Activated naive CD4-positive, alpha-beta T cell treated with anti-CD3 and anti-CD28 coated beads, Interleukin-2, amount 10 ng/mL, durations not matched to agents 7 days and 5 days (primary cell): ENCODE measurements at regions not wholly inside any gene's neighbourhood (a gene's known extent, or its start where the extent isn't known, plus 50 kb on each side); places are given as distances from the start of the nearest gene placed in this dataset.
"Not testable (repeated sequence)": the region's sequence is repeated elsewhere in the genome, so short reads cannot be mapped to it uniquely, and the experiment has no call there.

Source experiments
- CTCF ChIA-PET: fragments of 350-600 bp; sonication (Branson Sonifier 250); formaldehyde crosslinking; loops from one replicate; lab custom pipeline; 2021; ENCODE audit warnings: antibody characterized with exemption; lab: Charles Lee
- DNase-seq: peaks from one replicate; pipeline ENCODE4 v3.0.0-alpha.2; 2020
- H3K27ac Mint-ChIP-seq: one replicate; pipeline ENCODE4 v1.8.0; 2021; ENCODE audit warnings: mild to moderate bottlenecking, moderate library complexity, mixed read lengths
- H3K27me3 Mint-ChIP-seq: one replicate; pipeline ENCODE4 v1.8.0; 2021; ENCODE audit warnings: mild to moderate bottlenecking, mixed read lengths
- H3K36me3 Mint-ChIP-seq: one replicate; pipeline ENCODE4 v1.8.0; 2021; ENCODE audit warnings: mixed read lengths
- H3K4me1 Mint-ChIP-seq: one replicate; pipeline ENCODE4 v1.8.0; 2021; ENCODE audit warnings: mixed read lengths
- H3K4me3 Mint-ChIP-seq: one replicate; pipeline ENCODE4 v1.8.0; 2021; ENCODE audit warnings: mild to moderate bottlenecking, moderate library complexity, mixed read lengths
- H3K9me3 Mint-ChIP-seq: one replicate; pipeline ENCODE4 v1.8.0; 2021; ENCODE audit warnings: mixed read lengths

DNA sequence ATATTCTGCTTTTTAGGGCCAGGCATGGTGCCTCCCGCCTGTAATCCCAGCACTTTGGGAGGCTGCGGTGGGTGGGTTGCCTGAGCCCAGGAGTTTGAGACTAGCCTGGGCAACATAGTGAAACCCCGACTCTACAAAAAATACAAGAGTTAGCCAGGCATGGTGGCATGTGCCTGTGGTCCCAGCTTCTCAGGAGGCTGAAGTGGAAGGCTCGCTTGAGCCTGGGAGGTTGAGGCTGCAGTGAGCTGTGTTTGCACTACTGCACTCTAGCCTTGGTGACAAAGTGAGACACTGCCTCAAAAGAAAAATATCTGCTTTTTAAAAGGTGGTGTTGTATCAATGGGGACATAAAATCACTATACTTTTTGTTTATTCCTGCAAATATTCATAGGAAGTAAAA lies 112.8 kb downstream of the C3orf38 start:
- peak; percentile 22 for DNase-seq
- CTCF ChIA-PET: no interaction called here
- H3K4me3 Mint-ChIP-seq: no peak overlapping the region
- H3K27me3 Mint-ChIP-seq: no peaks in the 10 kb centered on the region
- H3K36me3 Mint-ChIP-seq: no peaks in the 10 kb centered on the region
- no peak overlapping the region for H3K27ac Mint-ChIP-seq
- H3K4me1 Mint-ChIP-seq: no peaks in the 10 kb centered on the region
- H3K9me3 Mint-ChIP-seq: no peaks in the 10 kb centered on the region

GRCh38 chr3:88263417-88264100 lies 113.8 kb downstream of the C3orf38 start:
- CTCF ChIA-PET: no interaction called here
- DNase-seq: no peak
- no peak overlapping the region for H3K4me3 Mint-ChIP-seq
- no peaks in the 10 kb centered on the region for H3K27me3 Mint-ChIP-seq
- no peaks in the 10 kb centered on the region for H3K9me3 Mint-ChIP-seq
- no peaks in the 10 kb centered on the region for H3K36me3 Mint-ChIP-seq
- H3K4me1 Mint-ChIP-seq: no peaks in the 10 kb centered on the region
- H3K27ac Mint-ChIP-seq: no peak overlapping the region

DNA sequence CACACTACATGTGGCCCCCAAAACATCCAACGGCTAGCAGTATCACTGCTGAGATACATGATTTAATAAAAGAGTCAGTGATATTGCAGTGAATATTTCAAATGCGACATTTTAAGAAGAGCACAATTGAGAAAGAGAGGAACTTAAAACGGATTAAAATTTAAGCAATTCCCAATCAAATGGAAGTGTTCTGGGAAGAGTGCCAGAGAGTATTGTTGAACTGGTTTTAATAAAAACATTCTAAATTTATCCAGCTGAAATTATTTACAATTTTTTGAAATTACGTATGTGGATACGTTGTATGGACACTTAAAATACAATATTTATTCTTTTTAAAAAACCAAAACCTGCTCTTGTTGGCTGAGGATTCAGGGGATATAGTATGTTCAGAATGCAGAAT lies 117.7 kb downstream of the C3orf38 start:
- no peak for DNase-seq
- H3K27me3 Mint-ChIP-seq: no peaks in the 10 kb centered on the region
- no peaks in the 10 kb centered on the region for H3K4me1 Mint-ChIP-seq
- H3K9me3 Mint-ChIP-seq: no peaks in the 10 kb centered on the region
- CTCF ChIA-PET: no interaction called here
- H3K27ac Mint-ChIP-seq: no peak overlapping the region
- no peaks in the 10 kb centered on the region for H3K36me3 Mint-ChIP-seq
- no peak overlapping the region for H3K4me3 Mint-ChIP-seq

GRCh38 chr3:88267847-88268246 lies 118.1 kb downstream of the C3orf38 start:
- H3K4me1 Mint-ChIP-seq: no peaks in the 10 kb centered on the region
- CTCF ChIA-PET: no interaction called here
- no peaks in the 10 kb centered on the region for H3K27me3 Mint-ChIP-seq
- H3K27ac Mint-ChIP-seq: no peak overlapping the region
- H3K4me3 Mint-ChIP-seq: no peak overlapping the region
- DNase-seq: no peak
- H3K36me3 Mint-ChIP-seq: no peaks in the 10 kb centered on the region
- no peaks in the 10 kb centered on the region for H3K9me3 Mint-ChIP-seq

DNA sequence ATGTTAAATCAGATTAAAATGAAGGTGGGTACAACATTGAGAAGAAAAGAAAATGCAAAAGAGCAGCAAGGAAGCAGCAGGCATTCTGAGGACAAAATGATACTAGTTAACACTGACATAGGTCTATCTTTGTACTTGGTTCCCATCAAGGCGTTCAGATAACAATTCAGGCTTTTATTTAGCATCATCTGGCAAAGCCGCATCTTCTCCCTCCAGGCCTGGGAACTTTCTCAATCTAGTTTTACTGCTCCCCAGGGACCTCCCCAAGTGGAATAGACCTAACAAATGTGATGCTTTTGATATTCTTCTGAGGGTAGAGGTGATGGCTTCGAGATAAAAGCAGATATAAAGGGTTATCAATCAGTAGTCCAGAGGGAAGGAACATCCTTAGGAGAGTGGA lies 130.6 kb downstream of the C3orf38 start:
- CTCF ChIA-PET: interaction anchor here (0.7 kb wide), 1 partner anchor 1545 kb away, joined by 3 read pairs; no protein-coding TSS in a partner anchor
- no peak for DNase-seq
- Mint-ChIP-seq H3K4me1 (no peaks in the 10 kb centered on the region), H3K4me3 (no peak overlapping the region), H3K27ac (no peak overlapping the region), H3K36me3 (no peaks in the 10 kb centered on the region), H3K9me3 (no peaks in the 10 kb centered on the region), H3K27me3 (no peaks in the 10 kb centered on the region)

DNA sequence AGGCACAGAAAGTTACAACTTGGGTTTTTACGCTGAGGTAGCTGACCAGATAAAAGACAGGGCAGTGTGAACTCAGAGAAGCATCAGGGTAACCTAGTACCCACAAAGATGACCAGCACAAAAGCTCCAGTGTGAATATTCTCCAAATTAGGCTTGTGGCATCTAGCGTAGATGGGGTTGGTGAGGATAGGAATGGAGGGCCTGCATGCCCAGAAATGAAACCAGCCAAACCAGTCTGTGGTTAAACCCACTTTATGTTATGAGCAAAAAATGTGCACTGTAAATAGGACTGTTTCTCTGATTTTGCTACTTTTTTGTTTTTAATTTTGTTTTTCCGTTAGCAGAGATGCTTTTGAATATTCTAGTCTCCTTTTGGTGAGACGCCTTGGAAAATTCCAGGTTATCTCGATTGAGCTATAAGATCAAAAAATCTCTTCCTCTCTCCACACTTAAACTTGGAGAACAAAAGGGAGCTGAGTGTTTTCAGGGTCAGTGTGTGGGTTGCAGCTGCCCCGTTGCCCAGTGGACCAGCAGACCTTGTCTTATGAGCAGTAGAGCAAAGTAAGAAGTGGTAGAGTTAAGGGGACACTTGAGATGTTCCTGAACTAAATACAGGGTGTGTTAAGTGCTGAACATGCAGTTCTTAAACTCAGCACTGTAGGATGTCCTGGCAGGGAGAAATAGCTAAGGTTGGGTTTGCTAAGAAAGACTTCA lies 132.9 kb downstream of the C3orf38 start:
- CTCF ChIA-PET: no interaction called here
- Mint-ChIP-seq H3K36me3 (no peaks in the 10 kb centered on the region), H3K4me1 (no peaks in the 10 kb centered on the region), H3K27ac (no peak overlapping the region), H3K4me3 (no peak overlapping the region), H3K27me3 (no peaks in the 10 kb centered on the region), H3K9me3 (no peaks in the 10 kb centered on the region)
- no peak for DNase-seq

- Mint-ChIP-seq H3K27me3 (no peaks in the 10 kb centered on the region), H3K4me1 (no peaks in the 10 kb centered on the region), H3K4me3 (no peak overlapping the region), H3K9me3 (no peaks in the 10 kb centered on the region), H3K36me3 (no peaks in the 10 kb centered on the region), H3K27ac (no peak overlapping the region)
- CTCF ChIA-PET: no interaction called here
- DNase-seq: no peak
These were observed 133.5 kb downstream of the C3orf38 start for GRCh38 chr3:88283242-88283592.

- Mint-ChIP-seq H3K9me3 (no peaks in the 10 kb centered on the region), H3K4me3 (no peak overlapping the region), H3K36me3 (no peaks in the 10 kb centered on the region), H3K27me3 (no peaks in the 10 kb centered on the region), H3K27ac (no peak overlapping the region), H3K4me1 (no peaks in the 10 kb centered on the region)
- no peak for DNase-seq
- CTCF ChIA-PET: no interaction called here
These were observed 141.7 kb downstream of the C3orf38 start for GRCh38 chr3:88291486-88291885.

GRCh38 chr3:88298189-88298588 lies 148.4 kb downstream of the C3orf38 start:
- CTCF ChIA-PET: no interaction called here
- H3K4me1 Mint-ChIP-seq: no peaks in the 10 kb centered on the region
- H3K27ac Mint-ChIP-seq: no peak overlapping the region
- no peaks in the 10 kb centered on the region for H3K9me3 Mint-ChIP-seq
- no peaks in the 10 kb centered on the region for H3K36me3 Mint-ChIP-seq
- H3K27me3 Mint-ChIP-seq: no peaks in the 10 kb centered on the region
- H3K4me3 Mint-ChIP-seq: no peak overlapping the region
- DNase-seq: no peak

GRCh38 chr3:88301273-88301995 lies 151.7 kb downstream of the C3orf38 start:
- CTCF ChIA-PET: interaction anchor here (0.6 kb wide), 1 partner anchor 836 kb away, joined by 3 read pairs; no protein-coding TSS in a partner anchor

GRCh38 chr3:88301996-88302393 lies 152.2 kb downstream of the C3orf38 start:
- no peak for DNase-seq
- no peak overlapping the region for H3K4me3 Mint-ChIP-seq
- no peaks in the 10 kb centered on the region for H3K9me3 Mint-ChIP-seq
- no peaks in the 10 kb centered on the region for H3K36me3 Mint-ChIP-seq
- no peak overlapping the region for H3K27ac Mint-ChIP-seq
- CTCF ChIA-PET: no interaction called here
- H3K27me3 Mint-ChIP-seq: no peaks in the 10 kb centered on the region
- no peaks in the 10 kb centered on the region for H3K4me1 Mint-ChIP-seq

More at GRCh38 chr3:88301273-88301995, 151.7 kb downstream of the C3orf38 start:
- Mint-ChIP-seq H3K36me3 (no peaks in the 10 kb centered on the region), H3K9me3 (no peaks in the 10 kb centered on the region), H3K4me1 (no peaks in the 10 kb centered on the region), H3K27me3 (no peaks in the 10 kb centered on the region), H3K27ac (no peak overlapping the region), H3K4me3 (no peak overlapping the region)
- no peak for DNase-seq

GRCh38 chr3:88303331-88303904 lies 153.7 kb downstream of the C3orf38 start:
- CTCF ChIA-PET, H3K27ac Mint-ChIP-seq, H3K4me3 Mint-ChIP-seq, H3K4me1 Mint-ChIP-seq, DNase-seq, H3K36me3 Mint-ChIP-seq, H3K27me3 Mint-ChIP-seq, H3K9me3 Mint-ChIP-seq: not testable (repeated sequence)

GRCh38 chr3:88307666-88308065 lies 157.9 kb downstream of the C3orf38 start:
- H3K4me1 Mint-ChIP-seq: no peaks in the 10 kb centered on the region
- H3K27ac Mint-ChIP-seq: no peak overlapping the region
- H3K9me3 Mint-ChIP-seq: no peaks in the 10 kb centered on the region
- CTCF ChIA-PET: no interaction called here
- H3K4me3 Mint-ChIP-seq: no peak overlapping the region
- H3K27me3 Mint-ChIP-seq: no peaks in the 10 kb centered on the region
- H3K36me3 Mint-ChIP-seq: no peaks in the 10 kb centered on the region
- no peak for DNase-seq

- Mint-ChIP-seq H3K9me3 (no peaks in the 10 kb centered on the region), H3K36me3 (no peaks in the 10 kb centered on the region), H3K4me3 (no peak overlapping the region), H3K27ac (no peak overlapping the region), H3K4me1 (no peaks in the 10 kb centered on the region), H3K27me3 (no peaks in the 10 kb centered on the region)
- DNase-seq: no peak
- CTCF ChIA-PET: no interaction called here
These were observed 162.1 kb downstream of the C3orf38 start for GRCh38 chr3:88311826-88312225.
